Left cardiac atrium (tissue), 4 donors: ENCODE measurements at regions not wholly inside any gene's neighbourhood (a gene's known extent, or its start where the extent isn't known, plus 50 kb on each side); places are given as distances from the start of the nearest gene placed in this dataset.

Experiments used
- ATAC-seq, 2 donors: fragments of 200-7000 bp; cut with Tn5 transposase; one replicate each; pipeline ENCODE4 v1.9.1; 2020; ENCODE audit warnings: mild to moderate bottlenecking in 2 of 2, moderate library complexity in 2 of 2
- DNase-seq: peaks from one replicate; pipeline ENCODE4 v3.0.0-alpha.2; 2020
- intact Hi-C, 2 donors: fragments of 100-400 bp; cut with DNase I; formaldehyde crosslinking; loops; one replicate each; pipeline versions ENCODE4 v1.14.1 to v1.15.1; 2022 to 2023
- donor health status: DM: no; HTN: yes; CAD: no.
- donor health status: DM: no; HTN: yes; CAD: no; lungs with severe emphysema.
- donor health status: DM: yes; HTN: yes; CAD: no.
- donor health status: Dilated cardiomyopathy.

DNA sequence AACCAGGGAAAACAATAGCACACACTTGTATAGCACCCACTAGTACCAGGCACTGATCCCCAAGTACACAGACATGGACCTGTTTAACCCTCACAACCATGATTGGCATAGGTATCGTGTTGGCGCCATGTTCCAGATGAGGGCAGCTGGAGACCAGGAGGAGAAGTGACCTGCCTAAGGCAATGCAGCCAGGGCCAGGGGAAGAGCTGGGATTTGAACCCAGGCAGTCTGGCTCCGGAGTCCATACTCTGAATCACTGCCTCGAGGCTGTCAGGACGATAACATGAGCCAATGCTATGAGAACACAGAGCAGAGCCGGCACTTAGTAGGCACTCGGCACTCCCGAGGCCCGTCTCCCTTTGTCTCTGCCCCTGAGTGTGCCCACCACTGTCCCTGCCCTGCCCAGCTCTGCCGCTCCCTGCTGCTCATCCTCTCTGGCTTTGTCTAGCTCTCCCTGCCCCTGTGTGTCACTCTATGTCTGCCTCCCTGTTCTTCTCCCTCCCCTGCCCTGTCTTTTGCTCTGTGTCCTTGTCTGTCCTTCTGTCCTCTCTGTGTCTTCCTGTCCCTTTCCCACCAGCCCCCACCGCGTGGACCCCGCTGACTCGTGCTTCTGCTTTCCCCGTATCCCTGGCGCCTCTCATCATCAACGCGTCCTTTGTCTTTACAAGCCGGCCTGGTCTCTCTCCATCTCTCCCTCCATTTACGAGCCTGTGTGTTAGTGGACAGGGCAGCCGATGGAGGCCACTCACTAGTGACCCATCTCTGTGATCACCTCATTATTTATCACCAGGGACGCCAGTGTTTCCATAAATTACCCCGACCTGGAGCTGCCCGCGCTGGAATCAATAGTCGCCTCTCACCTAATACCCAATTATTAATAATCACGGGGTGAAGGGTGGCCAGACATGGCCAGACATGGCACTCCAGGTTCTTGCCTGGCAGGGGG is 99.4 kb upstream of the MVB12B start:
- DNase-seq (no peak), ATAC-seq (no peak)
- intact Hi-C loops: loop anchor here in 1 of 2 donors (10.0 kb wide), 1 partner anchor 672 kb away; no protein-coding TSS in a partner anchor

GRCh38 chr9:126228111-126228780 is 98.4 kb upstream of the MVB12B start:
- intact Hi-C loops: loop anchor here in 1 of 2 donors (2.0 to 10.0 kb wide), 2 partner anchors 673 to 819 kb away; no protein-coding TSS in a partner anchor
- ATAC-seq: no peak
- DNase-seq: no peak

DNA sequence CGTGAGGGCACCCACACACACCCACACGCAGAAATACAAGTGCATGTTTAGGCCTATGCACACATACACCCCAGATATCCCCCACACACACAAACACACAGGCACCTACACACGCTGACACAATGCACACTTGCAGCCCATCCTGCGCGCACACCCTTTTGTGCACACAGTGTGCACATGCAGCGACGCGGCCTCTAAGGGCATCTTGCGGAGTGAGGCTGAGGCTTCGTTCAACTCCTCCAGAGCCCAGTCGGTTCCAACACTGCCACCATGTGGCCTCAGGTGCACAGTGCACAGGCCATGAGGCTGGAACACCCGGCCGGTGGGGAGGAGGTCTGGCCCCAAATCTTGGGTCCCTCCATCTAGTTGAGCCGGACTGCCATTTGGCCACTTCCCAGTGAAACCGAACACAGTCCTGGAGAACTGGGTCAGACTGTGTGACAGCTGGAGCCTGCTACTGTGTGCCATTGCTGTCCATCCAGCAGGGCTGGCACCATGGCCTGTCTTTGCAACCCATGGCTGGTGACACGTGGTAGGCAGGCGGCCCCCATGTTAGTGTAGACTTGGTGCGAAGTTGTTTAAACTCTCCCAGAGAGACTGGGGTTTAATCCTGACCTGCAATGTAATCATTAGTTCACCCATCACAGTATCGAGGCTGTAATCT is 97.7 kb upstream of the MVB12B start:
- intact Hi-C loops: loop anchor here in 1 of 2 donors (2.0 to 10.0 kb wide), 2 partner anchors 674 to 820 kb away; no protein-coding TSS in a partner anchor
- DNase-seq (peak; percentile 71), ATAC-seq (peak; percentile 91 to 95)

DNA sequence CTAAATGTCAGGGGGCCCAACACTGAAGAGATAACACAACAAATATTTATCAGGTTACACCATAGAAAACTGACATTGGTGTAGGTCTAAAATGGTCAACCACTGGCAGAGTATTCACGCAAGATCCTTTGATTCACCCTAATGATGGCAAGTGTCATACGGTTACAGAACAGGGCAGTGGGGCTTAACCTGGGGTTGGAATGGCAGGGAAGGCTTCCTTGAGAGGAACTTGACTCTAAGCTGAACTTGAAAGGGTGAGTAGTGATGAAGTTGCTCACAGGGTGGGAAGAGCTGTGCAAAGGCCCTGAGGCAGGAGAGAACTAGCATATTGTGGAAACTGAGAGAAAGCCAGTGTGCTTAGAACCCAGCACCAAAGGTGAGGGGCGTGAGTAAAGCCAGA is 97.1 kb upstream of the MVB12B start:
- ATAC-seq (no peak), DNase-seq (no peak)
- intact Hi-C loops: loop anchor here in 1 of 2 donors (2.0 to 10.0 kb wide), 2 partner anchors 675 to 821 kb away; no protein-coding TSS in a partner anchor

- intact Hi-C loops: loop anchor here in 1 of 2 donors (10.0 kb wide), 1 partner anchor 826 kb away; no protein-coding TSS in a partner anchor
- ATAC-seq (no peak), DNase-seq (no peak)
Measured at GRCh38 chr9:126230692-126231091, 95.9 kb upstream of the MVB12B start.

DNA sequence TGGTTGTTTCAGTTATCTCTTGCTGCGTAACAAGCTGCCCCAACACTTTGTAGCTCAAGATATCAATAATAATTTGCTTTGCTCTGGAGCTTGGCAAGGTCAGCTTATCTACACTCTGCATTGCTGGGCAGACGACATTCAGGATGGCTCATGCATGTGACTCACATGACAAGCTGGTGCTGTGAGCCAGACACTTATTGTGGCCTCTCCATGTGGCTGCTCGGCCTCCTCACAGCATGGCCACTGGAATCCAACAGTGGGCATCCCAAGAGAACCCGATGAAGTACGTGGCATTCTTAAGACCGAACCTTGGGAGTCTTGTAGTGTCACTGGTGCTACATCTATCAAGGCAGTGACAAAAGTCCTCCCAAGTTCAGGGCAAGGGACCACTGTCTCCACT is 94.2 kb upstream of the MVB12B start:
- intact Hi-C loops: loop anchor here in 1 of 2 donors (10.0 kb wide), 1 partner anchor 828 kb away; no protein-coding TSS in a partner anchor
- DNase-seq: no peak
- ATAC-seq: no peak

- no peak for DNase-seq
- no peak for ATAC-seq
- intact Hi-C loops: loop anchor here in 1 of 2 donors (10.0 kb wide), 1 partner anchor 828 kb away; no protein-coding TSS in a partner anchor
Measured at GRCh38 chr9:126233175-126233574, 93.5 kb upstream of the MVB12B start.

DNA sequence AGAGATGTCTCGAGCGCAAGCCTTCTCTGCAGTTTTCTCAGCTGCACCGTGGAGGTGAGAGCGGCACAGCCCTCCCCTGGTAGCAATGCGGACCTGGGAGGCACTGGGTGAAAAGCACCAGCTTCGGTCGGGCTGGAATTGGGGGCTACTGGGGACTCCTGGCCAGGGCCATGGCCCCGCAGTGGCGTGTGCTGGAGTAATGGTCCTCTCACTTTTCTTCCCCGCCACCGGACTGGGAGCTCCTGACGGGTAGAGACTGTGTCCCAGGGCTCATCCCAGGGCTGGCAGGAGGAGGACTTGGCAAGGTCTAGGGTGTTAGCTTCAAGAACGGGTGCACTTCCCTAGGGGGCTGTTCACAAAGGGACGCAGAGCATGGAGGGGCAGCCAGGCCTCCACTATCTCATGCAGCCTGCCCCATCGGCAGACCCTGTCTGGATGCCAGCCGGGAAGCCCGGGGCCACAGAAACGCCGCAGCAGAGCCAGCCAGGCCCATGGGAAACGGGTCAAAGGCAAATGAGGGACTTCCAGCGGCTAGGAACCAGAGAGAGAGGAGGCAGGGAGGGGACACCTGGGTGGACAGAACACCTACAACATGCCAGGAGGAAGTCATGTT is 92.6 kb upstream of the MVB12B start:
- ATAC-seq: no peak
- intact Hi-C loops: loop anchor here in 1 of 2 donors (10.0 kb wide), 1 partner anchor 829 kb away; no protein-coding TSS in a partner anchor
- DNase-seq: no peak

DNA sequence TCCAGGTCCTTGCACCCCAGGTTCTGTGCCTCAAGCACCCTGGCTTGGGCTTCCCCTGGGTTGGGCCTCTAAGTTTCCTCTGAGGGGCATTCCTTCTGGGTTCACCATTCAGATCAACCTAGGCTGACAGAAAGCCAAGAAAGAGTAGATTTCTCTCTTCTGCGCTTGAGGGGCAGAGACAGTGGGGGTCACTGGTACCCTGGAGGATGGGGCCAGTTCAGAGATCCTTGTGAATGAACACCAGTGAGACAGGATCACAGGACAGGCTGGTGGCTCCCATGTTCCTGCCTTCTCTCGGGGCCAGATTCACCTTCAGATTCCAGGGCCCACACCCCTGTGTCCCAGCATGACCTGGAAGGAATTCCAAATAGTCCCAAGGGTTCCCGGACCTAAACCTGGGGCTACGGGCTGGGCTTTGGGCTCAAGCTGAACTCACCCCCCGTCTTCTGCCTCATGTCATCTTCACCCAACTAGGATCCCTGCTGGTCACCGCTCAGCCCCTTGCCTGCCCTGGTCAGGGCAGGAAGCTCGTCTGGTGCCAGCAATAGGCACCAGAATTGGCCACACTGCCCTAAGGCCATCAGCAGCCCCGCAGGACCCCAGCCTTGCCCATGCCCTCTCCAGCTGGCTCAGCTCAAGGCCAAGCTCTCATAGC is 91.8 kb upstream of the MVB12B start:
- DNase-seq: no peak
- ATAC-seq: no peak
- intact Hi-C loops: loop anchor here in 1 of 2 donors (10.0 kb wide), 1 partner anchor 830 kb away; no protein-coding TSS in a partner anchor

DNA sequence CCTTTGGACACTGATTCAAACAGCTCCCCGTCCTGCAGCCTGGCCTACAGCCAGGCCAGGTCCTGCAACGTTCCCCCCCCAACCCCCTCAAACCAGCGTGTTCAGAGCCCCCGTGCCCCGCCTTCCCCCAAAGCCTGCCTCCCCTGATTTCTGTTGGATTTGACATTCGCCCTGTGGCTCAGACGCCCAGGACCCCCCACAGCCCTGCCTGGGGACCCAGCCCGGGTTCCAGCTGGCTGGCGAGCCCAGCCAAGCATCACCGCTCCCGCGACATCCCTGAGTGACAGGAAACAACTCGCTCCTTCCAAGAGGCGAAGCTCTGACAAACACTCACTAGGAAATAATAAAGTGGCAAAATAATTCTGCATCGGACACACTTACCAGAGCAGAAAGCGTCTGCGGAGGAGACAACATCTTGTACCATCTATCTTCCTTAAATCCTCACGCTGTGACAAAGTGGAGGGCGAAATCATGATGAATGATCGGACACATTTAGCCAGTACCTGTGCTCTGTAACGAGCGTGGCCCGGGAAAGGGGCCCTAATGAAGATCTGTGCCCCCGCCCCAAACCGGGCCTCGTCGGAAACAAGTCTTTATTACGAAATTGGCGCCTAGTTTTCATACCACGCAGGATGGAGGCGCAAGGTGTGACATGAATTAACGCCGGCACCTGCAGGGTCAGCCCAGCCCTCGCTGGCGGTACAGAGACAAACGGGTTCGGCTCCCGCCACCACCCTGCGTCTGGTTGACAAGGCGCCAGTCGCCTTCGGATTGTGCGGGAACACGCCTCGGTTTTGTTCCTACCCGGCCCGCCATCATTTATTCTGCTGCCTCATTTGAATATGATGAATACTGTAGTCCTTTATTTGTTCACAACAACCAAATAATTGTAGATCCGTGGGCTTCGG is 91.0 kb upstream of the MVB12B start:
- ATAC-seq: no peak
- intact Hi-C loops: loop anchor here in 1 of 2 donors (10.0 kb wide), 1 partner anchor 831 kb away; no protein-coding TSS in a partner anchor
- DNase-seq: no peak

- no peak for DNase-seq
- intact Hi-C loops: loop anchor here in 1 of 2 donors (10.0 kb wide), 1 partner anchor 831 kb away; no protein-coding TSS in a partner anchor
- no peak for ATAC-seq
Measured at GRCh38 chr9:126236273-126236672, 90.4 kb upstream of the MVB12B start.

DNA sequence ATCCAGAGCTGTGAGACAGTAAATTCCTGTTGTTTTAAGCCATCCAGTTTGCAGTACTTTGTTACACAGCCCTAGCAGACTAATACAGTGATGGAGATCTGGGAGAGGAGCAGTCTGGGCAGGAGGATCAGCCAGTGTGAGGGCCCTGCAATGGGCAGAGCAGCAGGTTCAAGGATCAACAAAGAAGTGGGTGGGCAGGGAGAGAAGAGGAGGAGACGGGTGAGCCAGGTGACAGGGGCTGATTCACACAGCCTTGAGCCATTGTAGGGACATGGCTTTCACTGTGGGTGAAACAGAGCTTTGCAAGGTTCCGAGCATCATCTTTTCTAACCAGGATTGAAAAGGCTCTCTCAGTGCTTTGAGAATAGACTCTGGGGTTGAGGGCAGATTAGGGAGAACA is 88.2 kb upstream of the MVB12B start:
- DNase-seq (no peak), ATAC-seq (no peak)
- intact Hi-C loops: loop anchor here in 1 of 2 donors (10.0 kb wide), 1 partner anchor 834 kb away; no protein-coding TSS in a partner anchor

DNA sequence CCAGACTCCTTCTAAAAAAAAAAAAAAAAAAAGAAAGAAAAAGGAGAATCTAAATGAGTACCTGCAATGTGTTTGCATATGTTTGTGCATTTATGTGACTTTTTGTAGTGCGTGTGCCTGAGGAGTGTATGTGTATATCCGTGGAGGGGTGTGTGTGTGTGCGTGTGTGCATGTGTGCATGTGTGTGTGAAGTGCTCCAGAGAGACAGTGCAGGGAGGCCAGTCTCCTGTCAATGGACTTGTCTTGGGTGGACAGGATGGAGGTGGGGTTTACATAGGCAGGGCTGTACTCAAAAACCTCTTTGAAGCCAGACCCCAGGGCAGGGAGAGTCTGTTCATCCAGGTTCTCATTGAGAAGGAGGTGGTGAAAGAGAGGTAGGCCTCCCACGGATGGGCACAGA is 87.1 kb upstream of the MVB12B start:
- DNase-seq: no peak
- no peak for ATAC-seq
- intact Hi-C loops: loop anchor here in 1 of 2 donors (10.0 kb wide), 1 partner anchor 835 kb away; no protein-coding TSS in a partner anchor

- no peak for ATAC-seq
- DNase-seq: no peak
- intact Hi-C loops: no loop called here
Measured at GRCh38 chr9:126240835-126241234, 85.8 kb upstream of the MVB12B start.

DNA sequence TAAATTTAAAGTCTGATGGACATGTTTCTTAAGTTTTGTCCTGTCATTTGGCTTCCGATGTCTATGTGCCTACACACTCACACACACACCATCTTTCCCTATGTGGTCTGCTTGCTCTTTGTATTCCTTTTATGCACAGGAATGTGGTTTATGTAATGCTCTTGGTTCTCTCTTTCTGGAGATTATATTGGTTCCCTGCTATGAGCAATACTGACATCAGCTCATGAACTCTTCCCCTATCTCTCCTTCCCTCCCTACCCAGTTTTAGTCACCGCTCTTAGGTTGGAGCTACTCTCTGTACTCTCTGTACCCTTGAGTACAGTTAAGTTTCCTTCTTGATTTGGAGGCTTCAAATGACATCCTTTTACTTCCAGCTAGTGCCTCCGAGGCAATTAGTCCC is 77.9 kb upstream of the MVB12B start:
- DNase-seq (no peak), ATAC-seq (peak in 1 of 2 donors; percentile 57)
- intact Hi-C loops: no loop called here

DNA sequence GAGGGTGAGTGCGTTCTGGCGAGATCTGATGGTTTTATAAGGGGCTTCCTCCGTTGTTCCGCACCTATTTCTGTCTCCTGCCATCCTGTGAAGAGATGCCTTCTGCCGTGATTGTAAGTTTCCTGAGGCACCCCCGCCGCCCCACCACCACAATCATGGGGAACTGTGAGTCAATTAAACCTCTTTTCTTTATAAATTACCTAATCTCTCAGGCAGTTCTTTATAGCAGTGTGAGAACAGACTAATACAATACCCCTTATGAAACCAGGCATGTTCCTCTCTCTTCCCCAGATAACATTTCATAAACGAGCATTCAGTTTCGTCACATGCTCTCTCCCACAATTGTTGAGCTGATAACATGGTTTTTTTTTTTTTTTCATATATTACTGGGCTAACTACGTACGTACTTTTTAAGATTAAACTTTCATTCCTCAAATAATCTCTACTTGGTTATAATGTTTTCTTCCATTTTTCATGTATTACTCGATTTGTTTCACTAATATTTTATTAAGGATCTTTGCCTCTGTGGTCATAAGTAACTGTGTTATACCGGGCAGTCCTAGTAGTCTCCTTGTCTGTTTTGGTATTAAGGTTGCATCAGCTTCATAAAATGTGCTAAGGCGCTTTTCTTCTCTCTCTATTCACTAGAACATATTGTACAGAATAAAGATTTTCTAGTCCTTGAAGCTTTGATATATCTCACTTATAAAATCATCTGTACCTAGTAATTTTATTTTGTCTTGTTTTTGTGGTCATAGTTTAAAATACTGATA is 64.9 kb upstream of the MVB12B start:
- DNase-seq: no peak
- no peak for ATAC-seq
- intact Hi-C loops: no loop called here
